GM18868 (cell line): ENCODE measurements at regions not wholly inside any gene's neighbourhood (a gene's known extent, or its start where the extent isn't known, plus 50 kb on each side); places are given as distances from the start of the nearest gene placed in this dataset.

Experiments used
- ATAC-seq: cut with Tn5 transposase; IDR thresholded peaks from one replicate; pipeline ENCODE4 v1.9.1; 2021; ENCODE audit warnings: mild to moderate bottlenecking, moderate library complexity; ENCODE audit not compliant: unreplicated experiment

DNA sequence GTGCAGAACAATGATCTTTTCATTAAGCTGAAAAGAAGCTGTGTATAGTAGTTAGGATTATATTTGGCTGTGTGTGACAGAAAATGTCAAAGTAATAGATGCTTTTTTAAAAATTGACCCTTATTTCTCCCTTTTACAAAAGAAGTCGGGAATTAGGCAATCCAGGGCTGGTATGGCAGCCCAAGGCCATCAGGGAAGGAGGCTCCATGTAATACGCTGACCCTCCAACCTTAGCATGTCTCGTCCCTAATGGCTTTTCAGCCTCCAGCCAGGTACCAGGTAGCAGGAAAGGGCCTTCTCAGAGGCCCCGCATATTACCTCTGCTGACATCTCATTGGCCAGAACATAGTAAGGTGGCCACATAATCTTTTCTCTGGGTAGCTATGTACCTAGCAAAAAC lies 79.7 kb downstream of the VCPKMT start:
- no peak for ATAC-seq

DNA sequence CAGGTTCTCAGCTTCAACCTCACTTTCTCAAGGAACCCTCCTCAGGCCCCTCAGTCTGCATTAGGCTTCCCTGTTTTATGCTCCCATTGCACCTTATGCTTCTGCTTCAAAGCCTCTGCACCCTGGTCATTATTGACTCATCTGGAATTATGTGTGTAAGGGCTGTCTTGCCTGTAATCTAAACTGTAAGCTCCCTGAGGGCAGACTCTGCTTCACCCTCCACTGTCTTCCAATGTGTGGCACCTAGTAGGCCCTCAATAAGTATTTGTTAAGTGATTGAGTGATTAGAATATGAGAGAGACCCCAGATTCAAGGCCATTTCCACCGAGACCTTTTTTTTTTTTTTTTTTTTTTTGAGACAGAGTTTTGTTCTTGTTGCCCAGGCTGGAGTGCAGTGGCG lies 79.1 kb downstream of the VCPKMT start:
- no peak for ATAC-seq

DNA sequence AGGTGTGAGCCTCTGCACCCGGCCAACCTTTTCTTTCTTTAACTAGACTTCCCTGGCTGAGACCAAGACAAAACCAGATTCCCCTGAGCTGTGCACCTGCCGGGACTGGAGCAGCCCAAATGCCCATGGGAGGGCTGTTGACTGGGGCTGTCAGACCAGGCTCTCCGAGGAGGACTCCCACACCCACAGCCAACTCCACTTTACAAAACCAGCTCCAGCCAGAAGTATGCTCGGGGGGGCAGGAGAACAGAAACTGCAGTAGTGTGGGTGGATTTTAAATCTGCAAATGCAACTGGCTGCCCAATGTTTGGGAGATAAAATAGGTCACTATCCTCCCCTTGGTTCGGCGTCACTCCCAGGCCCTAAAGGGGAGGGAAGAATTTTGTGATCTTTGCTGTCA lies 78.5 kb downstream of the VCPKMT start:
- no peak for ATAC-seq

DNA sequence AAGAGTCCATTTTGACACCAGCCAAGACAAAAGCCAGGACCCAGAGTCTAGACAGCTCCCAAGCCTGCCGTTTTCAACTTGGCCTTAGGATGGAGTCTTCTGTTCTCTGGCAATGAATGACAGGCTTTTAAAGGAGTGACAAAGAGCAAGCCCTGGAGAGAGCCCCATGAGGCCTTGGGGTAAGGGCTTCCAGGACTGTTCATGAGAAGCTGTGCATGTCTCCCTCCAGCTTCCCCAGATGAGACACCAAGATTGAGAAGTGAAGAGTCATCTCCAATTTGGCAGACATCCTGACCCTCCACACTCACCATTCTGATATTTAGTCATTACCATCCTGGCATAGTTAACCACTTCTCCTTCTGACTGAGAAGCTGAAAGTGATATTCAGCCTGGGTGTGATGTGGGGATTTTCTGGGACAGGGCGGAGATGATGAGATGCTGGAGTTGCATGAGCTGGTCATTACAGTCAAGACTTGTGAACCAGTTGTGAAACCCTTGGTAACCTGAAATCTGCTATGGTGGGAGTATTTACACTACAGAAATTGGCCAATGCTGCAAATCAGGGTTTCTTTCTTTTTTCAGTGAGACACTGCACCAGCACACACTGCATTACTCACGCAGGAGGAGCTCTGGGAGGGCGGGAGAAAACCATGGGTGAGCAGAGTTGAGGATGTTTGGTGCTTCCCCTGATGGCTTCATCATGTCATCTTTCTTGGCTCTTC lies 77.8 kb downstream of the VCPKMT start:
- ATAC-seq, result peak; percentile 88

DNA sequence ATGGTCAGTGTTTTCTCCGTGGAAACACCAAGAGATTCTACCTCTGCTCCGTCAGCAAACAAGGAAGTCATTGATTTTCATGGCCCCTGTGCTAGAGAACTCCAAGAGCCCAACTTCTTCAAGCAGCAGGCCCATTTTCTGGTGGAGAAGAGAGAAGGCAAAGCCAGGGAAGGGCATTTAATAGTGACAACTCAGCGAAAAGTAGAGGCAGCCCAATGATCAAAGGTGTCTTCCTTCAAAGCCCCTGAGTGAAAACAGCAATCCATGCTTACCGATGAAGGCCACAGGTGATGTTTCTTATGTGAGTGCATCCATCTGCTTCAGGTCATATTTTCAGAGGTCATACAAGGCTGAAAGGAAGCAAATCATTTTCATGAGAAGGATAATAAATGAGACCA lies 77.3 kb downstream of the VCPKMT start:
- no peak for ATAC-seq

DNA sequence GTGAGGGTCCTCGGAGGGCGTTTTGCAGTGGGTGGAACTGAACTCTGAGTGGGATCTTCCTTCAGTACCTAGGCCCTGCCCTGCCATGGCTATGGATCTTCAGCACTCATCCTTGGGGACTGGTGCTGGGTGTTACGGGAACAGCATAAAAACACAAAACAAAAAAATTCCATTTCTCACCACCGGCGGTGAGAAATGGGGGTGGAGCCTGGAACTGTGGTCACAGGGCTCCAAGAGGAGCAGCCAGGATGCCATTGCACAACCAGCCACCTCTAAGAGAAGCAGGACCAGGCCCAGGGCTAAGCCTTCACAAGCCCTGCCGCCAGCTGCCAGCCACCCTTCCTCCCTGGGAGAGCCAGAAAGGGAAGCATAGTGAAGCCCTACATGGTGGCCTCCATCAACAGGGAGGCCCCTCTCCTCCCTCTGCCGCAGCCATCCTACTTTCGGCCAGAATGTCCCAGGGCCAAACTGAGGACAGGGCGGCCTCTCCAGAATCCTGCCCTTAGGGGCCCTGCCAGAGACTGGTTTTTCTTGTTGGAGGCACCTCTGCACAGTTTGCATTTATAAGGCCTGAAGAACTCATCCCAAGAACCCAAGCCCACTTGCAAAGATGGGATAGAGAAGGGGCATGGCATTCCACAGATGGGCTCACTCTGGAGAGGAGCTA lies 76.5 kb downstream of the VCPKMT start:
- ATAC-seq, result no peak

DNA sequence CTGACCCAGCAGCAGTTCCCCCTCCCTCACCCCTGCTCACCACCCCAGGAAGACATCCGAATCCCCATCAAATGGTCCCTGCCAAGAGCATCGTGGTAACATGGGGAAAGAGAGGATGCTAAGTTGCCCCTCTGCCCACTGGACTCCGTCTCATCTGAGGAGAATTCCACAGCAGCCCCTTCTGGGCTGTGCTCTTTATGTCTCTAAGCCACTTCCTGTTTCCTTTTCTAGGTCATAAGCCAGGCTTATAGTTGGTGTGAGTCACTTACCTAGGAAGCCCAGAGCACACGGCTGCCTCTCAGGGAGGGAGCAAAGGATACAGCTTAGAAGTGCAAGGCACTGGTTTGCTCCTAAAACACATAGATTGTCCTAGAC lies 76.0 kb downstream of the VCPKMT start:
- no peak for ATAC-seq

DNA sequence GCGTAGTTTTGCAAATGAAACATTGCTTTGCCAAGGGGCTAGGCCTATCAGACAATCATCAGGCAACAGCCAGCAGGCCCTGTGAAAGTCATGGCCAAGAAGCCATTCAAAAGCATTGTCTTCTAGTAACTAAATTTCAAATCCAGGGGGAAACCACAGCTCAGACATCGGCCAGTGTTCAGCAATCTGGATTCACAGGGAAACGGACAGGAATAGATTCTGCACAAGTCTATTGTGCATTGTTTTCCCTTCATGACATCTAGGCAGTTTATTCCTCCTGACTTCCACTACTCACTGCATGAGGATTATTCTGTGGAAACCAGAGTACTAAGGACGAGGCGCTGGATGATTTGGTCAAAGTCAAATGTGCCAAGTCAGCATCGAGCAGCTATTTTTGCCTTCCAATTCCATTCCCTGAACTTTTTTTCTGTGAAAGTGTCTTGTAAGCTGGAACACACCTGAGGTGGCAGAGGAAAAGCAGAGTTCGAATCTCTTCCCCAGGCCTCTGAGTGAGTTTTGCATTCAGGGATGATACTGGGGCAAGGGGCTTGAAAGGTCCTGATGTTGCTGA lies 75.4 kb downstream of the VCPKMT start:
- no peak for ATAC-seq

DNA sequence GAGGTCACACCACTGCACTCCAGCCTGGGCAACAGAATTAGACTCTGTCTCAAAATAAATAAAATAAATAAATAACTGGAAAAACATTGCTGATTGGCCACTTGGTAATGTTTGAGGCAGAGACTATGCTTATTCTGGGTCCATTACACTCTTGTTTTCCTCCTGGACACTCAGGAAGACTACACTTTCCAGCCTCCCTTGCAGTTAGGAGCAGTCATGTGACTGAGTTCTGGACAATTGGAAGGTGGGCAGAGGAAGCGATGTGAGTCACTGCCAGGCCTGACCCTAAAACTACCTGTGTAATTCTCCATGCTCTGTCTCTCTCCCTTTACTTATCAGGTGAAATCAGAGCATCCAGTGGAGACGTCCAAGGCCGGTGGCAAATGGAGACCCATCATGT lies 74.4 kb downstream of the VCPKMT start:
- no peak for ATAC-seq

DNA sequence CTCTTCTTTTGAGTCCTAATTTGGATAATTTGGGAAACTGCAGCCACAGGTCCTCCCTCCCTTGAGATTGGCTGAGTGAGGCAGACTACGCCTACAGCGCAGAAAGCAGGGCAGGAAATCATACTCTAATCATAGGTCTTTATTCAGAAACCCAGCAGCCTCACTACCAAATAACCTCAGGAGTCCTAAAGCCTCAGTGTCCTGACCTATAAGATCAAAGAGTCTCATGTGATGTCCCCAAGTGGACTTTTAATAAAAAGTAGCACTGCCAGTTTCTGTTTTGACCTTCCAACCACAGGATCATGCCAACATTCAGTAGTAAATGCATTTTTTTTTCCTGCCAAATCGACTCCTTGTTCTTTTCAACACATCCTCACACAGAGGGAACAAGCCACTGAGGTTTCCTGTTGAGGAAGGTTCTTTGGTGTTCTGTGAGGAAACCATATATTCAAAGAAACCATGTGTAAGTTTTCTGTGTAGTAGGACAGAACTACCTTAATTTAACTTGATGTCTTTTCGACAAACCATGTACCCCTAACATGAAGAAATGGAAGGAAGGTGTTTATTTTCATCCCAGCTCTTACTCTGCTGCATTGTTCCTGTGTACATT lies 72.2 kb downstream of the VCPKMT start:
- ATAC-seq, result no peak

DNA sequence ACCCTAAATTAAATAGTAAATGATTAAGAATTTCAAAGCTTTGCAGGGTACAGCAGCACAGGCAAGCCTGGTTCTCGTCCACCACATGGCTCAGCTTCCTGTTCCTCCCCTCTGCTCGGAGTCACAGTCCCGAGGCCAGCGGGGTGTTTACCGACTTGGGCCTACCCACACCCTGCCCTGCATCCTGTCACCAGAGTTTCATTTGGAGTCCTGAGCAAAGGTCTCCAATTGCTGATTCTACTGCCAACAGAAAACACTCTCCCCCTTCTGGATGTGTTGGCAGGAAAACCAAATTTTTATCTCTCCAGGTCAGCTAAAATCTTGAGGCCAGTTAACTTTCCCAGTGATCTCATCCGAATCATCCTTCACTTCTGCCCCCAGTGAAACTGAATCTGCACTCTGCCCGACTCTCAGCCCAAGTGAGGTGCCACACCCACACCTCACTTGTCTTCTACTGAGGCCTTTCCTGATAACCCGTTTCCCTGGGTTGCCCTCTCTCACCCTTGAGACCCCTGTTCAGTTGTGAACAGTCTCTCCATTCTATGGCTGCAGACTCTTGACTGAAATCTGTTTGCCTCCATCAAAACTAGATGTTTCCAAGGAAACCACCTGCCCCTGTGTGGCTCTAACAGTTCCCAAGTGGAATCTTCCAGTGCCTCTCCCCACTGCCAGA lies 71.2 kb downstream of the VCPKMT start:
- ATAC-seq, result peak; percentile 61

DNA sequence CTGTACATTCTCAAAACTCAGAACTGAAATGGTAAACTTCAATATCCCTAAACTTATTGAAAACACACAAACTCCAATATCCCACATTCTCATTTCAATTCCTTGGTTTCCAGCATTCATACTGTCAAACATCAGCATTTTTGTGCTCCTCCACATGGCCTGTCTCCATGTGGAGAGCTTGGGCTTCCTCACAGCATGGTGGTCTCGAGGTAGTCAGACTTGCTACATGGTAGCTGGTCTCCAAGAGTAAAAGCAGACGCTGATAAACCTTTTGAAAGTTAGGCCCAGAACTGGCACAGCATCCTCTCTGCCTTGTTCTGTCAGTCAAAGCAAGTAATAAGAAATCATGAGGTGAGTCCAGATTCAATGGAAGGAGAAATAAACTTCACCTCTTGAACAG lies 70.5 kb downstream of the VCPKMT start:
- ATAC-seq, result no peak

DNA sequence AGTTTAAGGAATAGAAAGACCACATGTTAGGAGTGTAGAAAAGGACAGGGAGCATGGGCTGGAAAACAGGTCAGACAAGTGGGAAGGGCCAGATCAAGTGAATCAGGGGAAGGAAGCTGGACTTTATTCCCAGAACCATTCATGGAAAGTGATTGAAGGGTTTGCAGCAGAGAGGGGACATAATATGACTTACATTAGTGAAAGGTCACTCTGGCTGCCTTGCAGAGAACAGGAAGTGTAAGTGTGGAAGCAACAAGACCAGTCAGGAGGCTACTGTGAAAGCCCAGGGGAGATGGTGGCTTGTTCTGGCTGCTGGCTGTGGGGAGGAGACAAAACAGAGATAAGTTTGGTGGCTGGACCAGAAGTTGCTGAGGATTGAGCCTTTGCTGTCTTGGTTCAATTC lies 69.1 kb downstream of the VCPKMT start:
- peak; percentile 80 for ATAC-seq

DNA sequence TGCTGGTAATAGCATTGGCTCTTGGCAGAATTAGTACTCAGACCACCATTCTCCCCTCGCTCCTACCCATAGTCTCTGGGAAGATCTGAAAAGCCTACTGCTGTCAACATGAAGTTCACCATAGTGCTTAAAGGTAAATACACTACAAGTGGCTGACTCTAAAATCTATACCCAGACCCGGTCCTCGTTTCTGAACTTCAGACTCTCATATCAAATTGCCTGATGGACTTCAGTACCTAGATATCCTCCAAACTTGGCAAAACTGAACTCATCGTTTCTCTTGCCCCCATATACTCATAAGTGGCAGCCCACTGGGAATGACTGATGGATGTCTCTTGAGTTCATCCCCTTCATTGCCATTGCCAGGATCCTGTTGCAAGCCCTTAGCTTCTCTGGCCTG lies 67.3 kb downstream of the VCPKMT start:
- no peak for ATAC-seq

DNA sequence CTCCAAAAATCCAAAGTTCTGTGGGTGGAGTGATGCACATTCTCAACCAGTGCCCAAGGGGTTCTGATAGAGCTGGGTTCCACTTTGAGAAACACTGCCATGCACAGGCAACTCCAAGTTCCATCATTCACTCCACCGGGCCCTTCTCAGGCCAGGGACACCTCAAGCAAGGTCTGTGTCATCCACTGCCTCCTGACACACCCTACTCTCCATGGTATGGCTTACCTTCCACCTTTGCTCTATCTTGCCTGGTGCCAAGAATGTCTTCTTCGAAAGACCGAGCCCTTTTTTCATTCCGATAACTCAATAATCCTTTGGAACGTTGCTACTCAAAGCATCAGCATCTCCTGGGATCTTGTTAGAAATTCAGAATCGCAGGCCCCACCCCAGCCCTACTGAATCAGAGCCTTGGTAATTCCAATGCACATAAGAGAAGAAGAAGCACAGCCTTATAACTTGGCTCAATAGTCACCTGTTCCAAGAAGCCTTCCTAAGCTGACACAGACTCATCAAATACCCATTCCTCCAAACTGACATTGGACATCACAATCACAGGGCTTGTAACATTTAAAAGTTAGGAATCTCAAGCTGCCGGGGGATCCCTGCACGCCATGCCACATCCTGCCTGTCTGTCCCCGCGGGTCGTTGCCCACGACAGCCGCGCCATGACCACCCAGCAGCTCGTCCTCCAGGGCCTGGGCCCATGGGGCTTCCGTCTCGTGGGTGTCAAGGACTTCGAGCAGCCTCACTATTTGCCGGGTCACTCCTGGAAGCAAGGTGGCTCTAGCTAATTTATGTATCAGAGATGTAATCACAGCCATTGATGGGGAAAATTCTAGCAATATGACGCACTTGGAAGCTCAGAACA lies 66.4 kb downstream of the VCPKMT start:
- ATAC-seq, result no peak

DNA sequence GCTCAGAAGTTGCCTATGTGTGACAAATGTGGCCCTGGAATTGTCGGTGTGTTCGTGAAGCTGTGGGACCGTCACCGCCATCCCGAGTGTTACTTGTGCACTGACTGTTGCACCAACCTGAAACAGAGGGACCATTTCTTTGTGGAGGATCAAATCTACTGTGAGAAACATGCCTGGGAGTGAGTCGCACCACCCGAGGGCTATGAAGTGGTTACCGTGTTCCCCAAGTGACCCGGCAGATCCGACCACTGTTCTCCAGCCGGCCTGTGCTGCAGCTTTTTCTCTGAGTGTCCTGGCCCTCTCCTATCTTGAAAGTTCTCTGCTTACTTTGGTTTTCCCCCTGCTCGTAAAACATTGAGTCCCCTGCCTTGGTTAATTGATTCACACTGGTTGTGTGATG lies 65.3 kb downstream of the VCPKMT start:
- no peak for ATAC-seq

DNA sequence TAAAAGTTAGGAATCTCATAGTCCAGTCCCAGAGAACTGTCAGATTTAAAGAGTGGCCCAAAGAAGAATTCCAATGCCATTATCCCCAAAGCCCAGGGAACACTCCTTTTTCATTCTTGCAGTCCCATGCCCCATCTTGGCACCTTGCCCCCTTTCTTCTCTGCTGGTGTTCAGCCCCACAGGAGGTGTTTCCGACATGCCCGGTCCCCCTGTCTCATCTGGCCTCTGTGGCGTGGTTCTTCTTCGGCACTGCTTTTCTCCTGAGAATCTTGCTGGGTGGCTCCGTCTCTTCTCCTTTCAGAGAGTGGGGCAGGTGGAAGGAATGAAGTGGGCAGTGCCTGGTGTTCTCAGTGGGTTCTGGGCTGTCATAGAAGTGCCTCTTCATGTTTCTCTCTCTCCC lies 64.7 kb downstream of the VCPKMT start:
- no peak for ATAC-seq

DNA sequence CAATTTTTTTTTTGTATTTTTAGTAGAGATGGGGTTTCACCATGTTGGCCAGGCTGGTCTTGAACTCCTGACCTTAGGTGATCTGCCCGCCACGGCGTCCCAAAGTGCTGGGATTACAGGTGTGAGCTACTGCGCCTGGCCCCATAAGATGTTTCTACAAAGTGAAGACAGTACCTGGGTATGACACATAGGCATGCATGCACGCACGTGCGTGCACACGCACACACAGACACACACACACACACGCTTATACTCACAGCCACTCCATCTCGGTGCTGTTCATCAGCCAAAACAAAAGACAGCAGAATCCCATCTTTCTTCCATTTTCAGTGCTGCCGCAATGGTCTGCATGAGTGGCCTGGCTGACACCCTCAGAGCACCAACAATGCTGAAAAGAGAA lies 63.9 kb downstream of the VCPKMT start:
- ATAC-seq, result no peak

DNA sequence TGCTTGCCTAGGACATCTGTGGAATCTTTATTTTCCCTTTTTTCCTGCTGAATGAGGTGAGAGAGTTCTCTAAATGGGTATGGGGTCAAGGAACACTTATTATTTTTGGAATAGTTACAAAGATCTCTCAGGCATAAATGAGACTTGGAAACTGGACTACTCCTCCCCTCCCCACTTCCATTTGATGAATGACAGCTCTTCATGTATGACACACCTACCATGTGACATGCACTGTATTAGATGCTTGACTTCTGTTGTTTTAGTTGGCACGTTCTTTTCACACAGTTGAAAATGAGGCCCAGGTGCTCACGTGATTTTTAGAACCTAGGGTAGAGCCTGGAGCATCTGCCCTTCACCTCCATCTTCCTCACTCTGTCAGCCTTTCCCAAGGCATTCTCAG lies 62.4 kb downstream of the VCPKMT start:
- no peak for ATAC-seq

DNA sequence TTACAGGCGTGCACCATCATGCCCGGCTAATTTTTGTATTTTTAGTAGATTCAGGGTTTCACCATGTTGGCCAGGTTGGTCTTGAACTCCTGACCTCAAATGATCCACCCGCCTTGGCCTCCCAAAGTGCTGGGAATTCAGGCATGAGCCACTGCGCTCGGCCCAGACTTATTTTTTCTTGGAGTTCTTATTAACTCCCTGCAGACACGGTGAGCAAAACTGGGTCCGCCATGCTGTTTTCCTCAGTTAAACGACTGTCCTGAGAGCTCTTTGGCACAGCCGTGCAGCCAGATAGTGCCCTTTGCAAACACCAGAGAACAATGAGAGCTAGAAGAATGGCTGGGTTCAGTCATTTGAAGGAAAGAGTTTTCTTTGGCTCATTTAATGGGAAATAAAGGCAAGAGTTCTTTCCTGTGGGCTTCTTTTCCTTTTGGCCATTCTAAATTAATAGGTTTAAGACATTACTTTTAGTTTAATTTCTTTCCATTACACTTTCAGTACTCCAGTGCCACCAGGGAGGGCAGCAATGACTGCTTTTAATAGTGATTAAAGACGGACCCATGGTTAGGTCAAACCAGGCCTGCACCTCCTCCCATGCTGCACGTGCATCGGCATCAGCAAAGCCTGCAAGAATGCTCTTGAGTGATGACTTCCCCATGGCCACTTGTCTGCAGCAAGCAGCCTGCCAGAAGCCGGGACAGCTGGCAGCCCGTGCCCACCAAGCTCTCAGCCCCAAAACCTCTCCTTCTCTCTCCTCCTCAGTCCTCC lies 60.7 kb downstream of the VCPKMT start:
- ATAC-seq, result no peak
